Esophagus muscularis mucosa (tissue), 4 donors: ENCODE measurements at regions not wholly inside any gene's neighbourhood (a gene's known extent, or its start where the extent isn't known, plus 50 kb on each side); places are given as distances from the start of the nearest gene placed in this dataset.

ENCODE experiments used
- DNase-seq: peaks from one replicate; pipeline ENCODE4 v3.0.0-alpha.2; 2017; ENCODE audit errors: extremely low spot score
- H3K27ac ChIP-seq, 4 donors: fragments of 200-600 bp; sonication (generic); replicated peaks in 1 of 4; 1 replicate in 3 of 4; 2 replicates in 1 of 4; pipeline ENCODE4 v1.5.1; 2016 to 2019; ENCODE audit warnings: mild to moderate bottlenecking in 1 of 4
- H3K27me3 ChIP-seq, 4 donors: fragments of 200-600 bp; sonication (generic); one replicate each; pipeline versions ENCODE4 v1.5.1 to v1.6.0; 2016 to 2019
- H3K36me3 ChIP-seq, 4 donors: fragments of 200-600 bp; sonication (generic); one replicate each; pipeline ENCODE4 v1.5.1; 2016 to 2019
- H3K4me1 ChIP-seq, 4 donors: fragments of 200-600 bp; sonication (generic); one replicate each; pipeline ENCODE4 v1.5.1; 2016 to 2019
- H3K4me3 ChIP-seq, 4 donors: fragments of 200-600 bp; sonication (generic); 1 replicate in 2 of 4; 2 replicates in 2 of 4; pipeline ENCODE4 v1.5.1; 2016 to 2019; ENCODE audit warnings: mild to moderate bottlenecking in 4 of 4, moderate library complexity in 1 of 4
- H3K9me3 ChIP-seq, 4 donors: fragments of 200-600 bp; sonication (generic); 1 replicate in 3 of 4; 2 replicates in 1 of 4; pipeline ENCODE4 v1.5.1; 2016 to 2019
- EP300 ChIP-seq: sonication (generic); formaldehyde crosslinking; IDR thresholded peaks from one replicate; pipeline ENCODE4 v1.6.1; 2017; ENCODE audit warnings: antibody characterized with exemption
- POLR2A ChIP-seq: fragments of 450-650 bp; IDR thresholded peaks from one replicate; pipeline ENCODE4 v1.6.1; 2017; ENCODE audit warnings: antibody characterized with exemption, moderate library complexity, mild to moderate bottlenecking, low read depth
- POLR2AphosphoS5 ChIP-seq, 2 donors: sonication (generic); formaldehyde crosslinking; IDR thresholded peaks; one replicate each; pipeline ENCODE4 v1.6.1; 2017; ENCODE audit warnings: antibody characterized with exemption in 2 of 2
- WGBS: methylation state at CpG from one replicate; pipeline ENCODE4 v1.1.5; 2018; 5-methylcytosine and 5-hydroxymethylcytosine counted together
- intact Hi-C: fragments of 100-400 bp; cut with DNase I; formaldehyde crosslinking; loops from one replicate; pipeline ENCODE4 v1.15.1; 2023
- TF ChIP-seq, protein P1 (sequence below), 3 experiments: fragments of 200-600 bp in 2 of 3; fragments of 450-650 bp in 1 of 3; sonication (generic) in 2 of 3; IDR thresholded peaks; one replicate each; pipeline ENCODE4 v1.5.1; 2017 to 2019; ENCODE audit warnings: antibody characterized with exemption in 3 of 3, mild to moderate bottlenecking in 2 of 3, moderate library complexity in 1 of 3

GRCh38 chr4:80129785-80130184 is 56.8 kb upstream of the ANTXR2 start:
- no peaks in the 10 kb centered on the region for H3K36me3 ChIP-seq
- no peak for DNase-seq
- H3K4me1 ChIP-seq, result peaks cover 0 to 10% (median 0%) of the 10 kb centered on the region in 4 donors
- intact Hi-C loops, result no loop called here
- no peaks in the 10 kb centered on the region for H3K9me3 ChIP-seq
- no peak overlapping the region for H3K4me3 ChIP-seq
- H3K27ac ChIP-seq, result no peak overlapping the region
- H3K27me3 ChIP-seq, result no peaks in the 10 kb centered on the region
- TF ChIP-seq POLR2A, result no peak
- no peak for TF ChIP-seq EP300
- TF ChIP-seq, protein P1, sequence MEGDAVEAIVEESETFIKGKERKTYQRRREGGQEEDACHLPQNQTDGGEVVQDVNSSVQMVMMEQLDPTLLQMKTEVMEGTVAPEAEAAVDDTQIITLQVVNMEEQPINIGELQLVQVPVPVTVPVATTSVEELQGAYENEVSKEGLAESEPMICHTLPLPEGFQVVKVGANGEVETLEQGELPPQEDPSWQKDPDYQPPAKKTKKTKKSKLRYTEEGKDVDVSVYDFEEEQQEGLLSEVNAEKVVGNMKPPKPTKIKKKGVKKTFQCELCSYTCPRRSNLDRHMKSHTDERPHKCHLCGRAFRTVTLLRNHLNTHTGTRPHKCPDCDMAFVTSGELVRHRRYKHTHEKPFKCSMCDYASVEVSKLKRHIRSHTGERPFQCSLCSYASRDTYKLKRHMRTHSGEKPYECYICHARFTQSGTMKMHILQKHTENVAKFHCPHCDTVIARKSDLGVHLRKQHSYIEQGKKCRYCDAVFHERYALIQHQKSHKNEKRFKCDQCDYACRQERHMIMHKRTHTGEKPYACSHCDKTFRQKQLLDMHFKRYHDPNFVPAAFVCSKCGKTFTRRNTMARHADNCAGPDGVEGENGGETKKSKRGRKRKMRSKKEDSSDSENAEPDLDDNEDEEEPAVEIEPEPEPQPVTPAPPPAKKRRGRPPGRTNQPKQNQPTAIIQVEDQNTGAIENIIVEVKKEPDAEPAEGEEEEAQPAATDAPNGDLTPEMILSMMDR (IDR thresholded peaks at IDR 0.05), result no peak
- no peak for TF ChIP-seq POLR2AphosphoS5 (IDR thresholded peaks at IDR 0.05)

GRCh38 chr4:80128941-80129340 is 55.9 kb upstream of the ANTXR2 start:
- no peak overlapping the region for H3K4me3 ChIP-seq
- no peaks in the 10 kb centered on the region for H3K36me3 ChIP-seq
- H3K4me1 ChIP-seq, result peaks cover 0 to 10% (median 0%) of the 10 kb centered on the region in 4 donors
- no peaks in the 10 kb centered on the region for H3K27me3 ChIP-seq
- no peak overlapping the region for H3K27ac ChIP-seq
- TF ChIP-seq, protein P1 (IDR thresholded peaks at IDR 0.05), result no peak
- no peak for TF ChIP-seq EP300
- no peak for TF ChIP-seq POLR2AphosphoS5 (IDR thresholded peaks at IDR 0.05)
- TF ChIP-seq POLR2A, result no peak
- DNase-seq, result no peak
- no peaks in the 10 kb centered on the region for H3K9me3 ChIP-seq
- intact Hi-C loops, result no loop called here

DNA sequence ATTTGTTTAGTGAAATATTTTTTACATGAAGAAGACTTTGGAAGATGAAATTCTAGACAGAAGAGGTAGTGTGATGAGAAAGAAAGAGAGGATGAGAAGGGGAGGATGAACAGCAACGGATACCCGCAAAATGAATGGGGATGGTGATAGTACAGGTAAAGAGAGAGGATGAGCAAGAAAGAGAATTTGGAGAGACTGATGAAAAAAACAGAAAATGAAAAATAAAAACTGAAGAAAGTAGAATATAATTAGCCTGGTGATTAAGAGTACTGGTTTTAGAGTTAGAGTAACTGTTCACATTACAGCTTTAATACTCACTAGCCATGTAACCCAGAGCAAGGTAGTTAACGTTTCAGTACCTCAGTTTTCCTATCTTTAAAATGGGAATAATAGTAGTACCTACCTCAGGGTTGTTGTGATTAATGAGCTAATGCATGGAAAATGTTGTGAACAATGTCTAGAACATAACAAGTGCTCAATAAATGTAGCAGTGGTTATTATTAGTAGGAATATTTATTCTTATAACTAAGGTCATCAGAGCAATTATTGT is 54.9 kb upstream of the ANTXR2 start:
- DNase-seq, result no peak
- H3K9me3 ChIP-seq, result no peaks in the 10 kb centered on the region
- 85% methylated on average over 3 of the region's 3 CpGs for WGBS
- H3K27me3 ChIP-seq, result no peaks in the 10 kb centered on the region
- intact Hi-C loops, result no loop called here
- no peaks in the 10 kb centered on the region for H3K36me3 ChIP-seq
- H3K4me3 ChIP-seq, result no peak overlapping the region
- H3K4me1 ChIP-seq, result peaks cover 0 to 10% (median 0%) of the 10 kb centered on the region in 4 donors
- no peak overlapping the region for H3K27ac ChIP-seq
- TF ChIP-seq, protein P1 (IDR thresholded peaks at IDR 0.05), result no peak
- no peak for TF ChIP-seq POLR2AphosphoS5 (IDR thresholded peaks at IDR 0.05)
- no peak for TF ChIP-seq POLR2A
- no peak for TF ChIP-seq EP300

GRCh38 chr4:80126435-80126834 is 53.4 kb upstream of the ANTXR2 start:
- 93% methylated on average over 2 of the region's 2 CpGs for WGBS

More at GRCh38 chr4:80126435-80126834, 53.4 kb upstream of the ANTXR2 start:
- Histone ChIP-seq H3K4me1 (peaks cover 0 to 10% (median 0%) of the 10 kb centered on the region in 4 donors), H3K27ac (no peak overlapping the region), H3K9me3 (no peaks in the 10 kb centered on the region), H3K4me3 (no peak overlapping the region), H3K27me3 (no peaks in the 10 kb centered on the region), H3K36me3 (no peaks in the 10 kb centered on the region)
- TF ChIP-seq EP300, result no peak
- no peak for TF ChIP-seq POLR2AphosphoS5 (IDR thresholded peaks at IDR 0.05)
- TF ChIP-seq, protein P1 (IDR thresholded peaks at IDR 0.05), result no peak
- TF ChIP-seq POLR2A, result no peak
- DNase-seq, result no peak
- intact Hi-C loops, result no loop called here
